Heart right ventricle (tissue), 16 donors: ENCODE measurements at regions not wholly inside any gene's neighbourhood (a gene's known extent, or its start where the extent isn't known, plus 50 kb on each side); places are given as distances from the start of the nearest gene placed in this dataset.

ENCODE experiments used
- ATAC-seq, 8 donors: fragments of 200-7000 bp; cut with Tn5 transposase; one replicate each; pipeline ENCODE4 v1.9.1; 2020; ENCODE audit warnings: mild to moderate bottlenecking in 8 of 8, moderate library complexity in 8 of 8, moderate number of reproducible peaks in 1 of 8
- DNase-seq, 2 donors: peaks; one replicate each; pipeline ENCODE4 v3.0.0-alpha.2; 2020
- H3K27ac ChIP-seq, 10 donors: fragments of 200-600 bp; sonication (generic) in 2 of 10; one replicate each; pipeline versions ENCODE4 v1.5.0 to v1.8.0; 2020 to 2022; ENCODE audit warnings: mild to moderate bottlenecking in 3 of 10
- H3K27me3 ChIP-seq, 7 donors: fragments of 200-600 bp; one replicate each; pipeline ENCODE4 v1.8.0; 2021 to 2022; ENCODE audit warnings: mild to moderate bottlenecking in 2 of 7
- H3K36me3 ChIP-seq, 9 donors: fragments of 200-600 bp; sonication (generic) in 1 of 9; one replicate each; pipeline versions ENCODE4 v1.5.0 to v1.8.0; 2020 to 2022; ENCODE audit warnings: mild to moderate bottlenecking in 2 of 9
- H3K4me1 ChIP-seq, 9 donors: fragments of 200-600 bp; sonication (generic) in 1 of 9; one replicate each; pipeline versions ENCODE4 v1.5.0 to v1.8.0; 2020 to 2022; ENCODE audit warnings: mild to moderate bottlenecking in 4 of 9
- H3K4me3 ChIP-seq, 10 donors: fragments of 200-600 bp; sonication (generic) in 2 of 10; one replicate each; pipeline versions ENCODE4 v1.5.0 to v1.8.0; 2020 to 2022; ENCODE audit warnings: mild to moderate bottlenecking in 7 of 10, moderate library complexity in 2 of 10
- H3K9me3 ChIP-seq, 11 donors: fragments of 200-600 bp in 10 of 11; sonication (generic) in 2 of 11; one replicate each; pipeline versions ENCODE4 v1.5.0 to v1.8.0; 2013 to 2022; ENCODE audit warnings: mild to moderate bottlenecking in 2 of 11, control low read depth in 1 of 11, moderate library complexity in 1 of 11
- WGBS, 2 donors: extraction: QIAGEN DNeasy Blood & Tissue Kit; methylation state at CpG; one replicate each; pipeline ENCODE4 v1.1.7; 2013; ENCODE audit warnings: inconsistent platforms in 1 of 2; 5-methylcytosine and 5-hydroxymethylcytosine counted together
- intact Hi-C, 10 donors: fragments of 100-400 bp; cut with DNase I; formaldehyde crosslinking; loops; one replicate each; pipeline versions ENCODE4 v1.11.1 to v1.14.2; 2022
- TF ChIP-seq, protein P1 (sequence below), 9 donors: fragments of 200-600 bp; sonication (generic) in 2 of 9; IDR thresholded peaks; one replicate each; pipeline versions ENCODE4 v1.5.0 to v1.8.0; 2021 to 2022; ENCODE audit warnings: antibody characterized with exemption in 9 of 9, mild to moderate bottlenecking in 5 of 9, moderate library complexity in 1 of 9
- donor health status: Arrhythmogenic right ventricular cardiomyopathy.
- donor health status: ischemic (EF 13 %, LVEDD 7.1; RV severe dilation, severe dysfunction).
- donor health status: healthy with polysubstance abuse.
- donor health status: DM: no; HTN: yes; CAD: no.
- donor health status: DM: no; HTN: no; CAD: no.
- donor health status: ischemic (EF 25% LVEDD 6.9; RV normal size, moderate dysfunction).
- donor health status: ischemic (EF 25% LVEDD 5.7; RV mildly dilated, moderate dysfunction).
- donor health status: healthy.
- donor health status: DM: yes; HTN: yes; CAD: no.
- donor health status: Ischemic cardiomyopathy.
- donor health status: ischemic (EF 35%, LVEDD 5.7; RV mildly dilated, moderate dysfunction).
- donor health status: nonischemic (EF 11% LVEDD 7.7; RV severe dilation, severe dysfunction).
- donor health status: DM: yes; HTN: yes; CAD: no.
- donor health status: PGD.
- donor health status: ischemic (EF 29% LVEDD 5.4; RV normal size, mild dysfunction).
- donor health status: nonischemic (EF 23%, LVEDD 6.1; RV moderate dilation, normal function).

DNA sequence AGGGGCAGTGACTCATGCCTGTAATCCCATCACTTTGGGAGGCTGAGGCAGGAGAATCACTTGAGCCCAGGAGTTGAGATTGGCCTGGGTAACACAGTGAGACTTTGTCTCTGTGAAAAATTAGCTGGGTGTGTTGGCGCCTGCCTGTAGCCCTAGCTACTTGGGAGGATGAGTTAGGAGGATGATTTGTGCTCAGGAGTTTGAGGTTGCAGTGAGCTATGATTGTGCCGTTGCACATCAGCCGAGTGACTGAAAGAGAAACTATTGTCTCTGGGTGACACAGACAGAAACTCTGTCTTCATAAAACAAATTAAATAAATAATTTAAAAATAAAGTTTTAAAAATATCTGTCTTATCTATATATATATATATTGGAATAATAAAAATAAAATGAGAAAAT lies 1844.6 kb upstream of the PIK3C3 start:
- peaks cover 0 to 10% (median 0%) of the 10 kb centered on the region in 11 donors for H3K9me3 ChIP-seq
- H3K4me1 ChIP-seq, result no peaks in the 10 kb centered on the region
- DNase-seq (no peak), ATAC-seq (no peak)
- no peak overlapping the region for H3K27ac ChIP-seq
- intact Hi-C loops, result no loop called here
- no peak overlapping the region for H3K4me3 ChIP-seq
- 90 to 98% methylated on average over 3 of the region's 3 CpGs for WGBS, 2 donors
- no peaks in the 10 kb centered on the region for H3K36me3 ChIP-seq
- no peaks in the 10 kb centered on the region for H3K27me3 ChIP-seq
- TF ChIP-seq, protein P1, sequence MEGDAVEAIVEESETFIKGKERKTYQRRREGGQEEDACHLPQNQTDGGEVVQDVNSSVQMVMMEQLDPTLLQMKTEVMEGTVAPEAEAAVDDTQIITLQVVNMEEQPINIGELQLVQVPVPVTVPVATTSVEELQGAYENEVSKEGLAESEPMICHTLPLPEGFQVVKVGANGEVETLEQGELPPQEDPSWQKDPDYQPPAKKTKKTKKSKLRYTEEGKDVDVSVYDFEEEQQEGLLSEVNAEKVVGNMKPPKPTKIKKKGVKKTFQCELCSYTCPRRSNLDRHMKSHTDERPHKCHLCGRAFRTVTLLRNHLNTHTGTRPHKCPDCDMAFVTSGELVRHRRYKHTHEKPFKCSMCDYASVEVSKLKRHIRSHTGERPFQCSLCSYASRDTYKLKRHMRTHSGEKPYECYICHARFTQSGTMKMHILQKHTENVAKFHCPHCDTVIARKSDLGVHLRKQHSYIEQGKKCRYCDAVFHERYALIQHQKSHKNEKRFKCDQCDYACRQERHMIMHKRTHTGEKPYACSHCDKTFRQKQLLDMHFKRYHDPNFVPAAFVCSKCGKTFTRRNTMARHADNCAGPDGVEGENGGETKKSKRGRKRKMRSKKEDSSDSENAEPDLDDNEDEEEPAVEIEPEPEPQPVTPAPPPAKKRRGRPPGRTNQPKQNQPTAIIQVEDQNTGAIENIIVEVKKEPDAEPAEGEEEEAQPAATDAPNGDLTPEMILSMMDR (IDR thresholded peaks at IDR 0.05), result no peak

DNA sequence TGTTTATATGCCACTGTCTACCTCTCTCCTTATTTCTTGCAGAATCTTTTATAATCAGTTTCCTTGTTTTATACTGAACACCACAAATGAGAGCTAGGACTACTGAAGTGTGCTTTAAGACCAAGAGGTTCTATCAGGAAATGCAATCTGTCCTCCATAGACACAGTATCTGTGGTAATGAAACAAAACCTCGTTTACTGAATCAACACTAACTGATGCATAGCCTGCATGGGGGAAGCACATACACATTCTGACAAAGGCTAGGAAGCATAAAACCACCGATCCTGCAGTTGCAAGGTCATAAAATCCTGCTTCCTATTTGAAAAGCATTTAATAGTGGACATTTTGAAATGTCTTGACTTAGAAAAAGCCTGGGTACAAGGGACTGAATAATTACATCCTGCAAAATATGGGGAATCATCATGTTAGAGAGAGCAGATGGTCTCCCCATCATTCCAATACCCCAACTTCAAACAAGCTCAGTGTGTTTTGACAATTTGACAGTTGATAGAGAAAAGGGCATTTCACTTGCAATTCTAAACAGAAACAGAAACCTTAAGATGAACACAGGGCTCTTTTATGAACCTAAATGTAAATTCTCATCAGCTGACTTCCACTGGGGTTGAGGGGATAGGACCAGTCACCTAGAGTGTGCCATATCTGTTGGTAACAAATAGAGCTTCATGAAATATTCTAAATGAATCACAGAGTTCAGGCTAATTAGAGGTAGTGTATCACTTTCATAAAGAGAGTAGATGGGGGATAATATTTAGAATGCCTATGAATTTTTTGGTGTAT lies 1845.6 kb upstream of the PIK3C3 start:
- TF ChIP-seq, protein P1 (IDR thresholded peaks at IDR 0.05), result no peak
- H3K4me3 ChIP-seq, result no peak overlapping the region
- peaks cover 0 to 10% (median 0%) of the 10 kb centered on the region in 11 donors for H3K9me3 ChIP-seq

DNA sequence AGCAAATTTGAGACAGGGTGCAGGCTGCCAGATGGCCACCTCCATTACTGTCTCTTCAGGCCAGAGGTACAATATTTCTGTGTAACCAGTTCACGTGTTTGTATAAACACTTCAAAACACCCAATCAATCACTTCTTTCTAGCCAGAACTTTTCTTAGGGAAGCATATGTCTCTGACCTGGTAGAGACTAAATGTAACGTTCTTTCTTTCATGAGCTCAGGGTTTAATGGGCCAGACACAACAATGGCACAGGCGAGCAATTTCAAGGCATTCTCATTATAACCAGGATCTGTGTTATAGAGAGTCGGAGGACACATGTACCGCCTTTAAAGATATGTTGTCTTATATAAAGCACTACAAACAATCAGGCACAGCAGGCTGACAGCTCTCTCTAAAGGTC lies 1846.4 kb upstream of the PIK3C3 start:
- peaks cover 0 to 6% (median 0%) of the 10 kb centered on the region in 11 donors for H3K9me3 ChIP-seq
- no peak for DNase-seq
- WGBS, 2 donors, result 59 to 64% methylated on average over 5 of the region's 5 CpGs
- H3K27ac ChIP-seq, result no peak overlapping the region
- intact Hi-C loops, result no loop called here
- TF ChIP-seq, protein P1 (IDR thresholded peaks at IDR 0.05), result no peak
- H3K27me3 ChIP-seq, result no peaks in the 10 kb centered on the region
- no peaks in the 10 kb centered on the region for H3K36me3 ChIP-seq
- no peak for ATAC-seq
- no peak overlapping the region for H3K4me3 ChIP-seq
- no peaks in the 10 kb centered on the region for H3K4me1 ChIP-seq

More for the DNA sequence above, 1845.6 kb upstream of the PIK3C3 start:
- WGBS, 2 donors, result 35 to 50% methylated on average over 2 of the region's 2 CpGs
- no peak for DNase-seq
- intact Hi-C loops, result no loop called here
- no peaks in the 10 kb centered on the region for H3K4me1 ChIP-seq
- ATAC-seq, result no peak
- H3K27me3 ChIP-seq, result no peaks in the 10 kb centered on the region
- H3K36me3 ChIP-seq, result no peaks in the 10 kb centered on the region
- no peak overlapping the region for H3K27ac ChIP-seq

DNA sequence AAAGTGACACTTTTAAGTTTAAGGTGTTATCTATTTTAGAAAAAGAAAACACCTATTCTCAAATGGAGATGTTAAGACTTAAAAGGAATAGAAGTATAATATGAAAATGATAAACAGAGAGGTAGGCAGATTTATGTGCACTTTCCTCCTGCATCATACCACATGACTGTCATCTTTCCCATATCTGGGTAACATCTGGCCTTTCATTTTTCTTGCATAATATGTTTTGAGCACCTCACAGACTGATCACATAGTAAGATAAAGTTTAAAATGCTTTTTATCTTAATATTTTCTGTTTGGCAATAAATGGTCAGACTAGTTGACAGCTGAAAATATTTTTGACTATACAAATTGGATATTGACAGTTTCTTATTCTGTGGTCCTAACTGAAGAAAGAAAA lies 1852.1 kb upstream of the PIK3C3 start:
- no peak overlapping the region for H3K4me3 ChIP-seq
- DNase-seq (no peak), ATAC-seq (no peak)
- H3K4me1 ChIP-seq, result no peaks in the 10 kb centered on the region
- TF ChIP-seq, protein P1 (IDR thresholded peaks at IDR 0.05), result no peak
- intact Hi-C loops, result no loop called here
- no peaks in the 10 kb centered on the region for H3K36me3 ChIP-seq
- no peaks in the 10 kb centered on the region for H3K27me3 ChIP-seq
- no peaks in the 10 kb centered on the region for H3K9me3 ChIP-seq
- H3K27ac ChIP-seq, result no peak overlapping the region
